Fibroblast of mammary gland (primary cell): ENCODE measurements at regions not wholly inside any gene's neighbourhood (a gene's known extent, or its start where the extent isn't known, plus 50 kb on each side); places are given as distances from the start of the nearest gene placed in this dataset.

Experiments used
- DNase-seq: peaks from one replicate; pipeline ENCODE4 v3.0.0-alpha.2; 2010; ENCODE audit warnings: low read depth
- H3K4me3 ChIP-seq: 2 replicates; pipeline ENCODE4 v1.5.1; 2011; ENCODE audit warnings: low read depth, mild to moderate bottlenecking, low read length, moderate library complexity; ENCODE audit not compliant: control insufficient read depth
- CTCF ChIP-seq: conservative IDR thresholded peaks from 2 replicates; pipeline ENCODE4 v1.5.1; 2011; ENCODE audit warnings: low read depth, low read length, inconsistent platforms; ENCODE audit not compliant: control insufficient read depth, insufficient read depth

- TF ChIP-seq CTCF, result no peak
- DNase-seq, result no peak
- no peak overlapping the region for H3K4me3 ChIP-seq
These were observed 85.0 kb upstream of the SSBP2 start for GRCh38 chr5:81835814-81836367.

- H3K4me3 ChIP-seq, result no peak overlapping the region
- no peak for TF ChIP-seq CTCF
- DNase-seq, result no peak
These were observed 83.2 kb upstream of the SSBP2 start for GRCh38 chr5:81834021-81834660.

GRCh38 chr5:81830596-81830995, 79.7 kb upstream of the SSBP2 start:
- no peak overlapping the region for H3K4me3 ChIP-seq
- TF ChIP-seq CTCF, result no peak
- DNase-seq, result no peak

GRCh38 chr5:81829242-81829641, 78.3 kb upstream of the SSBP2 start:
- peak; percentile 44 for DNase-seq
- H3K4me3 ChIP-seq, result no peak overlapping the region
- TF ChIP-seq CTCF, result no peak

- no peak for DNase-seq
- no peak overlapping the region for H3K4me3 ChIP-seq
- TF ChIP-seq CTCF, result no peak
These were observed 76.6 kb upstream of the SSBP2 start for GRCh38 chr5:81827500-81827899.

GRCh38 chr5:81826128-81826527, 75.2 kb upstream of the SSBP2 start:
- TF ChIP-seq CTCF, result peak; percentile 18
- no peak overlapping the region for H3K4me3 ChIP-seq
- peak; percentile 48 for DNase-seq
